ENCODE measurements at regions not wholly inside any gene's neighbourhood (a gene's known extent, or its start where the extent isn't known, plus 50 kb on each side); places are given as distances from the start of the nearest gene placed in this dataset.

- H3K4me3 ChIP-seq, result no peak overlapping the region
- H3K9me3 ChIP-seq, result no peaks in the 10 kb centered on the region
- H3K27me3 ChIP-seq, result no peaks in the 10 kb centered on the region
- intact Hi-C loops (cut with DNase I; ENCODE audit: low total_unique reads), result no loop called here
- H3K27ac ChIP-seq, result no peak overlapping the region
- no peak for DNase-seq (ENCODE audit: low spot score in 2 of 2)
- TF ChIP-seq POLR2AphosphoS5 (IDR thresholded peaks at IDR 0.05) (no peak), CTCF (IDR thresholded peaks at IDR 0.05) (no peak), POLR2A (IDR thresholded peaks at IDR 0.05) (no peak)
- H3K36me3 ChIP-seq, result no peaks in the 10 kb centered on the region
- no peaks in the 10 kb centered on the region for H3K4me1 ChIP-seq
Observed at GRCh38 chr5:136768457-136768856, 403.1 kb upstream of the TRPC7 start.

- Histone ChIP-seq H3K4me1 (no peaks in the 10 kb centered on the region), H3K27ac (no peak overlapping the region), H3K27me3 (no peaks in the 10 kb centered on the region), H3K36me3 (no peaks in the 10 kb centered on the region), H3K4me3 (no peak overlapping the region), H3K9me3 (no peaks in the 10 kb centered on the region)
- intact Hi-C loops (cut with DNase I; ENCODE audit: low total_unique reads), result no loop called here
- DNase-seq (ENCODE audit: low spot score in 2 of 2), result no peak
- TF ChIP-seq POLR2AphosphoS5 (IDR thresholded peaks at IDR 0.05), result no peak
- TF ChIP-seq POLR2A (IDR thresholded peaks at IDR 0.05), result no peak
- no peak for TF ChIP-seq CTCF (IDR thresholded peaks at IDR 0.05)
Observed at GRCh38 chr5:136766456-136766855, 401.1 kb upstream of the TRPC7 start.

DNA sequence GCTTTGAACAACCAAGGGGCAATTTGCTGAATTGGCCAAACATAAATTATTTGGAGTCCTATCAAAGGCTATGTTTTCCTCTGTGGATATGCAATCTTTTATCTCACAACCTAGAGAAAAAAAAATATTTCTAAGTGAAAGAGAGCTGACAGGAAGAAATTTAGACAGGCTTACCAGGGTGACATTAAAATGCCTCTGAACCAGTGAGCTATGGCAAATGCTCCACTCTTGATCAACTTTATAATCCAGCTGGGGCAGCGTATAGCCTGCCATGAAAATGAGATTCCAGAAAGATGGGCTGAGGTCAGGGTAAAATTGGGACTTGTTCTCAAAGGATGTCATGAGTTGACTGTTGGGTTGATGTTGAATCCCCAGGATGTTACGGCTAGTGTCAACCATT, 399.3 kb upstream of the TRPC7 start:
- no peaks in the 10 kb centered on the region for H3K4me1 ChIP-seq
- TF ChIP-seq POLR2AphosphoS5 (IDR thresholded peaks at IDR 0.05) (no peak), POLR2A (IDR thresholded peaks at IDR 0.05) (no peak), CTCF (IDR thresholded peaks at IDR 0.05) (no peak)
- H3K27ac ChIP-seq, result no peak overlapping the region
- H3K4me3 ChIP-seq, result no peak overlapping the region
- intact Hi-C loops (cut with DNase I; ENCODE audit: low total_unique reads), result no loop called here
- no peaks in the 10 kb centered on the region for H3K36me3 ChIP-seq
- no peak for DNase-seq (ENCODE audit: low spot score in 2 of 2)
- no peaks in the 10 kb centered on the region for H3K27me3 ChIP-seq
- no peaks in the 10 kb centered on the region for H3K9me3 ChIP-seq

DNA sequence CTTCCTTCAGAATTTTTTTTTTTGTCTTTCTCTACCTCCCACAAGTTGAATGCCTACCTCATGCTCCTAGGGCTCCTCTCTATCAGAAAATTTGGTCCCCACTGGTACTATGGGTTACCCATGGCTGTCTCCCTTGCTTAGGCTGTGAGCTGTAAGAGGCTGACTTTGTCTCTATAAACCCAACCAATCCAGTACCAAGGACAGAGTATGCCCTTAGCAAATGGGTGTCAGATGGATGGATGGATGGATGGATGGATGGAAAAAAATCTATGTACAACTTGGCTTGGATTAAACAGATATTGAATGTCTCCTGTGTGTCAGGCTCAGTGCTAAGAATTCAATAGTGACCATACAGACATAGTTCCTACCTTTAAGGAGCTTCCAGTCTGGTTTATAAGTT, 398.2 kb upstream of the TRPC7 start:
- Histone ChIP-seq H3K4me3 (no peak overlapping the region), H3K4me1 (no peaks in the 10 kb centered on the region), H3K27ac (no peak overlapping the region), H3K36me3 (no peaks in the 10 kb centered on the region), H3K27me3 (no peaks in the 10 kb centered on the region), H3K9me3 (no peaks in the 10 kb centered on the region)
- TF ChIP-seq POLR2A (IDR thresholded peaks at IDR 0.05) (no peak), POLR2AphosphoS5 (IDR thresholded peaks at IDR 0.05) (no peak), CTCF (IDR thresholded peaks at IDR 0.05) (no peak)
- no peak for DNase-seq (ENCODE audit: low spot score in 2 of 2)
- intact Hi-C loops (cut with DNase I; ENCODE audit: low total_unique reads), result no loop called here

GRCh38 chr5:136754216-136754615, 388.9 kb upstream of the TRPC7 start:
- TF ChIP-seq CTCF (IDR thresholded peaks at IDR 0.05) (no peak), POLR2AphosphoS5 (IDR thresholded peaks at IDR 0.05) (no peak), POLR2A (IDR thresholded peaks at IDR 0.05) (no peak)
- Histone ChIP-seq H3K4me1 (no peaks in the 10 kb centered on the region), H3K27ac (no peak overlapping the region), H3K27me3 (no peaks in the 10 kb centered on the region), H3K36me3 (no peaks in the 10 kb centered on the region), H3K4me3 (no peak overlapping the region), H3K9me3 (no peaks in the 10 kb centered on the region)
- intact Hi-C loops (cut with DNase I; ENCODE audit: low total_unique reads), result no loop called here
- no peak for DNase-seq (ENCODE audit: low spot score in 2 of 2)
